HG02763 (cell line): ENCODE measurements at regions not wholly inside any gene's neighbourhood (a gene's known extent, or its start where the extent isn't known, plus 50 kb on each side); places are given as distances from the start of the nearest gene placed in this dataset.
"Not testable (repeated sequence)": the region's sequence is repeated elsewhere in the genome, so short reads cannot be mapped to it uniquely, and the experiment has no call there.

Experiments
- ATAC-seq: cut with Tn5 transposase; IDR thresholded peaks from one replicate; pipeline ENCODE4 v1.9.1; 2021; ENCODE audit warnings: mild to moderate bottlenecking, moderate library complexity; ENCODE audit not compliant: unreplicated experiment

- no peak for ATAC-seq
Observed at GRCh38 chr1:4062041-4062440, 162.0 kb upstream of the C1orf174 start.

DNA sequence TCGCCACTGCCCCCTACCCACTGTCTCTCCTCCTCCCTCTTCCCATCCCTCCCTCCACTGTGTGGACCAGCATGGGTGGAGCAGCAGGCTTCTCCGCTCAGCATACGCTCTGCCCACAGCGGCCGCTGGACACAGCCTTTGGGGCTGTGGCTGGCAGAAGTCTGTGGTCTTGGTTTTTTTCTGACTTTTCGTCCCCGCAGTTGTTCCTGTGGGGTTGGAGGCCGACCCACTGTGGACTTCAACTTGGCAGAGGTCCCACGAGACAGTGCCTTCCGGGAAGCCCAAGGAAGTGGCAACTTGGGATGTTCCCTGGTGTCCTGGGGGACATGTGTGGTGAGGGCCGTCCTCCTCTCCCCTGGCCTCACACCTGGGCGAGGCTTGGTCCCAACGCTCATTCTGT is 162.5 kb upstream of the C1orf174 start:
- no peak for ATAC-seq

DNA sequence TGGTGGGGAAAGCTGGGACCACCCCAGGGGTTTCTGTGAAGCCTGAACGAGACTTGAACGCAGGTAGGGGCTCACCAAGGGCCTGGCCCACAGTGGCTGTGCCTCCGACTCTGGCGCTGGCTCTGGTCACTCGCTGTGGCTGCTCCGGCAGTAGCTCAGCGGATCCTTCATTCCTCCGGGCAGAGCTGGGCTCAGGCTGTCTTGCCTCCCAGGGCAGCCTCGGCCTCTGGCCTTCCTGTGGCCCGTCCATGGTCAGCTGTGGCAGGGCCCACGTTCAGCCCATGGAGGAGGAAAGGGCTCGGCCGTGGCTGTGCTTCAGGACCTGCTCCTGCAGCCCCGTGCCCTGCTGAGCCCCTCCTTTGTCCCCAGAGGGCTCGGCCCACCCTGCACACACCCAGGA is 162.9 kb upstream of the C1orf174 start:
- no peak for ATAC-seq

DNA sequence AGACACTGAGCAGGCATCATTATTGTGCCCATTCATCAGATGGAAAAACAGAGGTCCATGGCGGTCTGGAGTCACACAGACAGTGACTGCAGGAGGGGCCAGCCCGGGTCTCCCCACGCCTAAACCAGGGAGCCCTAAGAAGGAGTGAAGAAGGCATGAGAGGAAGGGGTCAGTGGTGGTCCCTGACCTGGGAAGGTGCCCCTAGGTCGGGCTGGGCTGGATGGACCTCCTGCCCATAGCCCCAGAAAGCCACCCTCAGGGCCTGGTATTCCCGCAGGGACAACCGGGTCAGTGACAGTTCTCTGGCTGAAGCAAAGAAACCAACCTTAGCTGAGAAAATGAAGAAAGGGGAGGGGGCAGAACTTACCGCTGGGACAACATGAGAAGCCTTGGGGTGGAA is 163.4 kb upstream of the C1orf174 start:
- ATAC-seq: no peak

GRCh38 chr1:4064150-4064889 is 164.2 kb upstream of the C1orf174 start:
- no peak for ATAC-seq

GRCh38 chr1:4066860-4067599 is 167.0 kb upstream of the C1orf174 start:
- ATAC-seq: no peak

DNA sequence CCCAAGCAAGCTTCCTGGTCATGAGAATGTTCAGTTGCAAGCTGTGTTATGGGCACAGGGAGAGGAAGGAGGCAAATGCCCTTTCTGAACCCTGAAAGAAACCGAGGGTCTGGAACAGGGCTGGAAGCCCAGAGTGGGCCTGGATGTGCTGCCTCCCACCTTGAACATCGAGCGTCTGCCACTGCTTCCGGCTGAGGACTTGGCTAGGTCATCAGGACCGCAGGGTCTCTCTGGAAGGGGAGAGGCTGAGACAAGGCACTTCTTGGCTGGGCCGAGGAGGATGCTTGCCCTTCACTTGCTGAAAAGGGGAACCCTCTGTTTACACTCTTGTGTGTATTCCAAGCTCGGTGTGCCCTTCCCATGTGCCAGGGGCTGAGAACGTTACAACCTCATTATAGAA is 168.0 kb upstream of the C1orf174 start:
- no peak for ATAC-seq

- ATAC-seq: no peak
Observed at GRCh38 chr1:4071653-4072052, 171.6 kb upstream of the C1orf174 start.

GRCh38 chr1:4072481-4073153 is 172.5 kb upstream of the C1orf174 start:
- ATAC-seq: no peak

GRCh38 chr1:4075436-4076225 is 175.6 kb upstream of the C1orf174 start:
- ATAC-seq: no peak

- no peak for ATAC-seq
Observed at GRCh38 chr1:4076346-4076745, 176.3 kb upstream of the C1orf174 start.

- not testable (repeated sequence) for ATAC-seq
Observed at GRCh38 chr1:4078091-4078962, 178.3 kb upstream of the C1orf174 start.

DNA sequence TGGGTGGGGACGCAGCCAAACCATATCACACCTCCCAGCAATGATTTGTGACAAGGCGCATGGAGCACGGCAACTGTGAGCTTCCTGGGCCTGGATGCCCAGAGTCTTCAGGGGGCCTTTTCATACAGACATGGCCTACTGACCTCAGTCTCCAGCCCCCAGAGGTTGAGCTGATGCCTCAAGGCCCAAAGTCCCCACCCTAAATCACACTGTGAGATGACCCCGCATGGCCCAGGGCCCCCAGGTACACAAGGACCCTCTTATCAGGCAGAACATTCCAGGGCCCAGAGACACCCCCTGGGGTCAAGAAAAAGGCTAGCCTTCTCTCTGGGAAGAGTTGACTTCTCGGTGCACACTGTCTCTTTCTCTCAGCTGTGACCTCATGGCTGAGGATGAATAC is 179.7 kb upstream of the C1orf174 start:
- ATAC-seq: no peak

- no peak for ATAC-seq
Observed at GRCh38 chr1:4081806-4082711, 182.0 kb upstream of the C1orf174 start.

DNA sequence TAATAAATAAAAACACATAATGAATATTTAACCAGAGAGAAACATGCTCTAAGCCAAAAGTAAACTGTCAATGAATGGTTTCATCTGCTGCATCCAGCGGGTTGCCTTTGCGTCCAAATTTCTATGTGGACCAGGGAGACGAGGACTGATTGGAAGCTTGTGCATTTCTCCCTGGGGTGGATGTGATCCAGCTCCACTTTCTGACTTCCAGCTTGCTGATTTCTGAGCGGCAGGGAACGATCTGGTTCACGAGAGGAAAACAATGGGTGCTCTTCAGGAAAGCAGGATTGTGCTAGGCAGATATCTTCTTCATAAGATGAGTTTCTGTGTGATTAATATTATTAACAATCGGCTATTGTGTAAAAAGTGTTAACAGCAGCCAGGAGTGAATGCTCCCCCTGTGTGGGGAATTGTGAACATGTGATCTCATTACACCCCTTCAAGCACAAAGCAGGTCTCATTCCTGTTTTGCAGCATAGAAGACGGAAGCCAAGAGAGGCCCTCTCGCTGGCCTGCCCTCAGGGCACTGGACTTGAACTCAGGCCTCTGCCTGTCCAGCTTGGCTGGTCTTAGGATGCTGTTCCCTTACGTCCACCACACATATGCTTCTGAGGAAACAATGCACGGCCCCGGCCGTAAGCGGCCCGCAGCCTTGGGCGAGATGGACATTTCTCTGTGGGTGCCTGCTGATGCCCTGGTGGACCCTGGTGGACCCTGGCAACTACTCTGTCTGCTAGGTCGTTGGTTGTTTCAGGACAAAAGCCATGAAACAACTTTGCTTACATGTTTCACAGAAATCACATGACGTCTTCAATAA is 183.4 kb upstream of the C1orf174 start:
- ATAC-seq: no peak

DNA sequence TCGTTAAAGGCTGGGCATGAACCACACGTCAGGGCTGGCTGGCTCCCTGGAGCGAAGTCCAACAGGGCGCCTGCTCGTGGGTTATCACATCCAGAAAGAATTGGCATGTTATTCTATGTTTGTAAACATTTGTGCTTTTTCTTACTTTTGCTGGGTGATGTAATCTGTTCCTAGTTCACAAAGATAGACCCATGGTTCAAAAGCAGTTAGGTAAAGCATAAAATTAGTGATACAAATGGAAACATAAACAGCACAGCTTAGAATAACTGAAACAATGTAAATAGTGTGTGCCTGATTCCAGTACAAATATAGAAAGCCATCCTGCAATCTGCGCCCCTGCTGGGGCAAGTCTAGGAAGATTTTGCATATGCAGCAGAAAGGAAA is 184.0 kb upstream of the C1orf174 start:
- ATAC-seq: no peak

DNA sequence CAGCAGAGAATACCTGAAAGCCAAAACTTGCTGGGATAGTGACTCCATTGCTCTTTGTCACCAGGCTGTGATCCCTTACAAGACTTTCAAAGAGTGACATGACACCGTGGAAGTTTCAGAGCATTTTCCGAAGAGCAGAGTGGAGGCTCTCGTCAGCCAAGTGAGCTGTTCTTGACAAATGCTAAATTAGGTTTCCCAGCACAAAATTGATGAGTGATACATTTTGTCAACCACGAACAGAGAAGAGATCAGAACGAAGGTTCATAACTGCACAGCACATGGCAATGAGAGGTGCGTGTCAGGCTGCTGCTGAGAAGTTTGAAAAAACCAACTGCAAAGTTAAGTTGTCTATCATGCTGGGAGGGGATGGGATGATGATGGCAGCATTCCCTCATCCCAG is 184.4 kb upstream of the C1orf174 start:
- no peak for ATAC-seq

- no peak for ATAC-seq
Observed at GRCh38 chr1:4084896-4085295, 184.8 kb upstream of the C1orf174 start.
